ENCODE measurements at regions not wholly inside any gene's neighbourhood (a gene's known extent, or its start where the extent isn't known, plus 50 kb on each side); places are given as distances from the start of the nearest gene placed in this dataset.
"Not testable (repeated sequence)": the region's sequence is repeated elsewhere in the genome, so short reads cannot be mapped to it uniquely, and the experiment has no call there.

- no peak for DNase-seq (ENCODE audit: low spot score)
Observed at GRCh38 chr19:28437390-28438346, 775.3 kb downstream of the UQCRFS1 start.

- no peak for DNase-seq (ENCODE audit: low spot score)
Observed at GRCh38 chr19:28436320-28436719, 776.6 kb downstream of the UQCRFS1 start.

- no peak for DNase-seq (ENCODE audit: low spot score)
Observed at GRCh38 chr19:28435551-28436271, 777.2 kb downstream of the UQCRFS1 start.

GRCh38 chr19:28434794-28435193 is 778.2 kb downstream of the UQCRFS1 start:
- not testable (repeated sequence) for DNase-seq (ENCODE audit: low spot score)

GRCh38 chr19:28434365-28434764 is 778.6 kb downstream of the UQCRFS1 start:
- DNase-seq (ENCODE audit: low spot score) = not testable (repeated sequence)

- DNase-seq (ENCODE audit: low spot score) = not testable (repeated sequence)
Observed at GRCh38 chr19:28433166-28433565, 779.8 kb downstream of the UQCRFS1 start.

- DNase-seq (ENCODE audit: low spot score) = no peak
Observed at GRCh38 chr19:28430214-28430613, 782.7 kb downstream of the UQCRFS1 start.

GRCh38 chr19:28429356-28429755 is 783.6 kb downstream of the UQCRFS1 start:
- DNase-seq (ENCODE audit: low spot score) = no peak

GRCh38 chr19:28428663-28429348 is 784.1 kb downstream of the UQCRFS1 start:
- DNase-seq (ENCODE audit: low spot score) = no peak

GRCh38 chr19:28427376-28428083 is 785.4 kb downstream of the UQCRFS1 start:
- no peak for DNase-seq (ENCODE audit: low spot score)

- DNase-seq (ENCODE audit: low spot score) = no peak
Observed at GRCh38 chr19:28426730-28427225, 786.2 kb downstream of the UQCRFS1 start.

GRCh38 chr19:28426110-28426729 is 786.7 kb downstream of the UQCRFS1 start:
- DNase-seq (ENCODE audit: low spot score) = no peak

- DNase-seq (ENCODE audit: low spot score) = no peak
Observed at GRCh38 chr19:28425046-28425931, 787.7 kb downstream of the UQCRFS1 start.

- DNase-seq (ENCODE audit: low spot score) = no peak
Observed at GRCh38 chr19:28424662-28425045, 788.3 kb downstream of the UQCRFS1 start.

- no peak for DNase-seq (ENCODE audit: low spot score)
Observed at GRCh38 chr19:28424077-28424476, 788.9 kb downstream of the UQCRFS1 start.

GRCh38 chr19:28422791-28423650 is 789.9 kb downstream of the UQCRFS1 start:
- no peak for DNase-seq (ENCODE audit: low spot score)

- DNase-seq (ENCODE audit: low spot score) = no peak
Observed at GRCh38 chr19:28422046-28422445, 790.9 kb downstream of the UQCRFS1 start.

- DNase-seq (ENCODE audit: low spot score) = no peak
Observed at GRCh38 chr19:28420811-28421550, 792.0 kb downstream of the UQCRFS1 start.

Data from pons (tissue), 1 donor.